Left lobe of liver (tissue), 2 donors: ENCODE measurements at regions not wholly inside any gene's neighbourhood (a gene's known extent, or its start where the extent isn't known, plus 50 kb on each side); places are given as distances from the start of the nearest gene placed in this dataset.

Source experiments
- ATAC-seq: fragments of 200-7000 bp; cut with Tn5 transposase; one replicate; pipeline ENCODE4 v1.9.1; 2020; ENCODE audit warnings: mild to moderate bottlenecking, moderate library complexity
- DNase-seq: peaks from one replicate; pipeline ENCODE4 v3.0.0-alpha.2; 2020; ENCODE audit warnings: low spot score
- donor health status: DM: no; HTN: no; CAD: no; lungs with moderate emphysema.
- donor health status: DM: no; HTN: yes; CAD: no.

- no peak for ATAC-seq
These were observed 65.0 kb downstream of the CBLN1 start for GRCh38 chr16:49216593-49216992.

GRCh38 chr16:49213594-49213993, 68.0 kb downstream of the CBLN1 start:
- DNase-seq (no peak), ATAC-seq (no peak)

More at GRCh38 chr16:49216593-49216992, 65.0 kb downstream of the CBLN1 start:
- no peak for DNase-seq

GRCh38 chr16:49204191-49204590, 77.4 kb downstream of the CBLN1 start:
- DNase-seq (no peak), ATAC-seq (no peak)

GRCh38 chr16:49203361-49203760, 78.3 kb downstream of the CBLN1 start:
- ATAC-seq (no peak), DNase-seq (no peak)

GRCh38 chr16:49201118-49201517, 80.5 kb downstream of the CBLN1 start:
- ATAC-seq: no peak

GRCh38 chr16:49200223-49200820, 81.3 kb downstream of the CBLN1 start:
- DNase-seq (no peak), ATAC-seq (no peak)

More at GRCh38 chr16:49201118-49201517, 80.5 kb downstream of the CBLN1 start:
- no peak for DNase-seq

- DNase-seq (no peak), ATAC-seq (no peak)
These were observed 86.4 kb downstream of the CBLN1 start for GRCh38 chr16:49195237-49195548.

GRCh38 chr16:49194537-49195236, 87.0 kb downstream of the CBLN1 start:
- ATAC-seq (no peak), DNase-seq (no peak)

GRCh38 chr16:49193596-49193995, 88.0 kb downstream of the CBLN1 start:
- ATAC-seq (no peak), DNase-seq (no peak)

GRCh38 chr16:49189286-49189685, 92.4 kb downstream of the CBLN1 start:
- ATAC-seq: no peak
- no peak for DNase-seq

GRCh38 chr16:49183911-49184310, 97.7 kb downstream of the CBLN1 start:
- DNase-seq (no peak), ATAC-seq (no peak)

- DNase-seq: no peak
- ATAC-seq: no peak
These were observed 99.7 kb downstream of the CBLN1 start for GRCh38 chr16:49181791-49182518.

GRCh38 chr16:49179714-49180330, 101.8 kb downstream of the CBLN1 start:
- no peak for DNase-seq
- ATAC-seq: no peak

GRCh38 chr16:49168126-49168525, 113.5 kb downstream of the CBLN1 start:
- no peak for ATAC-seq

GRCh38 chr16:49165025-49165424, 116.6 kb downstream of the CBLN1 start:
- DNase-seq: no peak
- no peak for ATAC-seq

More at GRCh38 chr16:49168126-49168525, 113.5 kb downstream of the CBLN1 start:
- no peak for DNase-seq

- DNase-seq (no peak), ATAC-seq (no peak)
These were observed 120.4 kb downstream of the CBLN1 start for GRCh38 chr16:49161191-49161590.

GRCh38 chr16:49158029-49158642, 123.5 kb downstream of the CBLN1 start:
- DNase-seq (no peak), ATAC-seq (peak; percentile 58)

GRCh38 chr16:49150341-49150740, 131.3 kb downstream of the CBLN1 start:
- DNase-seq: no peak
- no peak for ATAC-seq

- no peak for DNase-seq
- ATAC-seq: no peak
These were observed 133.2 kb downstream of the CBLN1 start for GRCh38 chr16:49148410-49148809.

- no peak for DNase-seq
- no peak for ATAC-seq
These were observed 141.0 kb downstream of the CBLN1 start for GRCh38 chr16:49140618-49141017.

- ATAC-seq (no peak), DNase-seq (no peak)
These were observed 151.2 kb downstream of the CBLN1 start for GRCh38 chr16:49130397-49130796.
